Peyer's patch (tissue), 4 donors: ENCODE measurements at regions not wholly inside any gene's neighbourhood (a gene's known extent, or its start where the extent isn't known, plus 50 kb on each side); places are given as distances from the start of the nearest gene placed in this dataset.

ENCODE experiments used
- DNase-seq, 3 donors: peaks; one replicate each; pipeline ENCODE4 v3.0.0-alpha.2; 2017 to 2019
- H3K27ac ChIP-seq, 4 donors: fragments of 200-600 bp; sonication (generic); one replicate each; pipeline ENCODE4 v1.5.1; 2016 to 2019
- H3K27me3 ChIP-seq, 2 donors: fragments of 200-600 bp; sonication (generic); one replicate each; pipeline ENCODE4 v1.5.1; 2019
- H3K36me3 ChIP-seq, 3 donors: fragments of 200-600 bp; sonication (generic); one replicate each; pipeline ENCODE4 v1.5.1; 2016 to 2019
- H3K4me1 ChIP-seq, 4 donors: fragments of 200-600 bp; sonication (generic); one replicate each; pipeline ENCODE4 v1.5.1; 2016 to 2019
- H3K4me3 ChIP-seq, 4 donors: fragments of 200-600 bp; sonication (generic); 1 replicate in 3 of 4; 2 replicates in 1 of 4; pipeline ENCODE4 v1.5.1; 2016 to 2019; ENCODE audit warnings: mild to moderate bottlenecking in 1 of 4
- H3K9me3 ChIP-seq, 4 donors: fragments of 200-600 bp; sonication (generic); one replicate each; pipeline ENCODE4 v1.5.1; 2016 to 2019; ENCODE audit warnings: mild to moderate bottlenecking in 1 of 4
- CTCF ChIP-seq, 6 experiments: fragments of 450-650 bp in 4 of 6; fragments of 200-600 bp in 2 of 6; sonication (generic) in 1 of 6; IDR thresholded peaks; one replicate each; pipeline ENCODE4 v1.5.1; 2017 to 2019; ENCODE audit warnings: antibody characterized with exemption in 6 of 6, mild to moderate bottlenecking in 3 of 6, moderate library complexity in 1 of 6
- POLR2A ChIP-seq, 2 donors: fragments of 450-650 bp; IDR thresholded peaks; one replicate each; pipeline ENCODE4 v1.5.1; 2017; ENCODE audit warnings: antibody characterized with exemption in 2 of 2, mild to moderate bottlenecking in 2 of 2, moderate library complexity in 2 of 2

DNA sequence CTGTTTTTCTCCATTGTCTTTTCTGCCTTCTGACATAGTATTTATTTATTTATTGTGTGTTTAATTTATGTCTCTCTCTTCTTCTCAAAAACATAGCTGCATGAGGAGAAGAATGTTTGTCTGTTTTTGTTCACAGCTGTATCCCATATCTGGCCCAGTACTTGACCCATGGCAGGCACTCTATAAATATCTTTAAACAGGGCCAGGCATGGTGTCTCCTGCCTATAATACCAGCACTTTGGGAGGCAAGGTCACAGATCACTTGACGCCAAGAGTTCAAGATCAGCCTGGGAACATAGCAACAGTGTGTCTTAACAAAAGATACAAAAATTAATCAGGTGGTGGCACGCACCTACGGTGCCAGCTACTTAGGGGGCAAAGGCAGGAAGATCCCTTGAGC, 361.3 kb upstream of the KLHL29 start:
- H3K27ac ChIP-seq, result no peak overlapping the region
- H3K9me3 ChIP-seq, result no peaks in the 10 kb centered on the region
- DNase-seq, result no peak
- H3K27me3 ChIP-seq, result no peaks in the 10 kb centered on the region
- H3K4me3 ChIP-seq, result no peak overlapping the region
- peaks cover 0 to 6% (median 0%) of the 10 kb centered on the region in 4 donors for H3K4me1 ChIP-seq
- TF ChIP-seq CTCF (IDR thresholded peaks at IDR 0.05), result no peak
- no peak for TF ChIP-seq POLR2A (IDR thresholded peaks at IDR 0.05)
- H3K36me3 ChIP-seq, result no peaks in the 10 kb centered on the region

DNA sequence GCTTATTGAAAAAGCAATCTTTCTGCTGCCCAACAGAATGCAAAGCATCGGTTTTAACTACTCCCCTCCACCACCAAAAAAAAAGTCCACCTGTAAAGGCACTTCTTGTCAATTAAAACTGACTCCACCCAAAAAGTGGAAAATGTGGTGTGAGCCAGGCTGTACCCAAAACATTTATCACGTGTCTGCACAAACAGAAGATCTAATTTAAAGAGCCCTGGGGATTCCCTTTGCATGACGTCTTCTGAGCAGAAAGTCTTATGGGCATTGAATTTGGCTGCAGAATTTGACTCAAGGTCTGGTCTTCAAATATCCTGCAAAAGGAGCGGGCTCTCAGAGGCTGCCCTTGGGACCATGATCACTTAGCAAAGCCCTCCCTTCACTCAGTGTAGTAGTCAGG, 358.3 kb upstream of the KLHL29 start:
- DNase-seq, result no peak
- H3K36me3 ChIP-seq, result no peaks in the 10 kb centered on the region
- H3K27me3 ChIP-seq, result no peaks in the 10 kb centered on the region
- peaks cover 0 to 6% (median 0%) of the 10 kb centered on the region in 4 donors for H3K4me1 ChIP-seq
- TF ChIP-seq POLR2A (IDR thresholded peaks at IDR 0.05) (no peak), CTCF (IDR thresholded peaks at IDR 0.05) (no peak)
- no peak overlapping the region for H3K27ac ChIP-seq
- H3K4me3 ChIP-seq, result no peak overlapping the region
- no peaks in the 10 kb centered on the region for H3K9me3 ChIP-seq

GRCh38 chr2:23027396-23027795, 357.6 kb upstream of the KLHL29 start:
- Histone ChIP-seq H3K27ac (peak overlapping the region in 1 of 4 donors; percentile 38), H3K9me3 (no peaks in the 10 kb centered on the region), H3K27me3 (no peaks in the 10 kb centered on the region), H3K4me3 (no peak overlapping the region), H3K36me3 (no peaks in the 10 kb centered on the region), H3K4me1 (peaks cover 0 to 6% (median 0%) of the 10 kb centered on the region in 4 donors)
- DNase-seq, result peak in 2 of 3 donors; percentile 49 to 62
- no peak for TF ChIP-seq CTCF (IDR thresholded peaks at IDR 0.05)
- TF ChIP-seq POLR2A (IDR thresholded peaks at IDR 0.05), result no peak

DNA sequence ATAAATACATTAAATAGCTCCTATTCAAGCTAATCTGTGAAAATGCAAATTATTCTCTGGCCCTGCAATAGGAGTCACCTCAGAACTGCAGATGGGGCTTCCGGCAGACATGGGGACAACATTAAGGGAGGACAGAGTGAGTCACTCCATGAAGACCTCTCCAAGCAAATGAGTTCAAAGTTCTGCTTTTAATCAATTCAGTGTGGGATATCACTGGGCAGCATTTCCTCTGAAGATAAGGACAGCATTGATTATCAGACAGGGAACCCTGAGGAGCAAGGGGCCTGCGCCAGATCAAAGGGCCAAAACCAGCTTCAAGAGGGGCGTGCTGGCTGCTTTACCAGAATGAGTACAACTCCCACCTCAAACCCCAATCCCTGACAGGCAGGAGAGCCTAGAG, 356.9 kb upstream of the KLHL29 start:
- Histone ChIP-seq H3K27ac (peak overlapping the region in 1 of 4 donors; percentile 14), H3K36me3 (no peaks in the 10 kb centered on the region), H3K27me3 (no peaks in the 10 kb centered on the region), H3K4me1 (peaks cover 0 to 6% (median 0%) of the 10 kb centered on the region in 4 donors), H3K9me3 (no peaks in the 10 kb centered on the region), H3K4me3 (no peak overlapping the region)
- DNase-seq, result no peak
- TF ChIP-seq POLR2A (IDR thresholded peaks at IDR 0.05) (no peak), CTCF (IDR thresholded peaks at IDR 0.05) (no peak)

DNA sequence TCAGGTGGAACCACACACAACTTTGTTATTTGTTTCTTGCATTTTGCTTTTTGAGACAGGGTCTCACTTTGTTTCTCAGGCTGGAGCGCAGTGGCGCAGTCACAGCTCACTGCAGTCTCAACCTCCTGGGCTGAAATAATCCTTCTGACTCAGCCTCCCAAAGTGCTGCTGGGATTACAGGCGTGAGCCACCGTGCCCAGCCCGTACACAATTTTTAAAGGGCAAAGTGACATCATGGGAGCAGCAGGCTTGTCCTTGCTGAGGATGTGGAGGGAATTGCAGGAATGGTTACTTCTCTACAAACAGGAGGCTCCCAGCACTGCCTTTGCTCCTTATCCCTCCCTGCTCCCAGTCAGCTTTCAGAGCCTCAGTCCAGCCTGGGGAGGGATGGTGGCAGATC, 355.9 kb upstream of the KLHL29 start:
- Histone ChIP-seq H3K27ac (no peak overlapping the region), H3K4me3 (no peak overlapping the region), H3K36me3 (no peaks in the 10 kb centered on the region), H3K4me1 (peaks cover 0 to 6% (median 0%) of the 10 kb centered on the region in 4 donors), H3K9me3 (no peaks in the 10 kb centered on the region), H3K27me3 (no peaks in the 10 kb centered on the region)
- no peak for DNase-seq
- TF ChIP-seq POLR2A (IDR thresholded peaks at IDR 0.05) (no peak), CTCF (IDR thresholded peaks at IDR 0.05) (peak in 1 of 6 experiments; percentile 8)

DNA sequence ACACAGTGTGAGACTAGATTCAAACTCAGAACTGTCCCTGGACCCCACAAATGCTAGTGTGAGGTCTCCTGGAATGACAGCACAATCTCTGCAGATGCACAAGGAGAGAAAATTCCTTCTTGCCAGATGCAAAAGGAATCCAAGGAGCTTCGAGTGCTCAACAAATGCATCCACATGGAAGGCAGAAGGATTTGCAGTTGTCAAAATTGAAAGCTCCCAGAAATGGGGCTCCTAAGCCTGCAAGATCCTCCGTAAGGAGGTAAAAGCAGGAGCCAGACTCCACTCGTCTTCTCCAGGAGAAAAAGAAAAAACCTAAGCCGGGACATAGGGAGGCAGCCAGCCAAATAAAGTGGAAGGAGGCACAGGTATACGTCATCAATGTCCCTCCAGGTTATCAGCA, 355.0 kb upstream of the KLHL29 start:
- TF ChIP-seq POLR2A (IDR thresholded peaks at IDR 0.05), result no peak
- no peak for TF ChIP-seq CTCF (IDR thresholded peaks at IDR 0.05)
- no peak overlapping the region for H3K27ac ChIP-seq
- no peaks in the 10 kb centered on the region for H3K9me3 ChIP-seq
- H3K36me3 ChIP-seq, result no peaks in the 10 kb centered on the region
- H3K27me3 ChIP-seq, result no peaks in the 10 kb centered on the region
- no peak overlapping the region for H3K4me3 ChIP-seq
- peaks cover 0 to 6% (median 0%) of the 10 kb centered on the region in 4 donors for H3K4me1 ChIP-seq
- no peak for DNase-seq
